GM06990 (cell line): ENCODE measurements at regions not wholly inside any gene's neighbourhood (a gene's known extent, or its start where the extent isn't known, plus 50 kb on each side); places are given as distances from the start of the nearest gene placed in this dataset.

Experiments
- DNase-seq: peaks from one replicate; pipeline ENCODE4 v3.0.0-alpha.2; 2011; ENCODE audit not compliant: insufficient read length; ENCODE audit errors: extremely low read depth
- H3K27me3 ChIP-seq: replicated peaks from 2 replicates; pipeline ENCODE4 v1.6.0; 2011; ENCODE audit warnings: low read length; ENCODE audit not compliant: control insufficient read depth, insufficient read depth
- H3K36me3 ChIP-seq: 2 replicates; pipeline ENCODE4 v1.5.1; 2011; ENCODE audit warnings: low read length; ENCODE audit not compliant: control insufficient read depth, insufficient read depth
- H3K4me3 ChIP-seq: replicated peaks from 2 replicates; pipeline ENCODE4 v1.5.1; 2011; ENCODE audit warnings: low read depth, mild to moderate bottlenecking, control low read depth, low read length
- CTCF ChIP-seq: IDR thresholded peaks from 2 replicates; pipeline ENCODE4 v1.5.1; 2011; ENCODE audit warnings: low read length, control low read depth, mild to moderate bottlenecking, inconsistent platforms; ENCODE audit not compliant: insufficient read depth, poor library complexity, severe bottlenecking

GRCh38 chr5:124873713-124874112 lies 127.3 kb upstream of the ZNF608 start:
- no peak for TF ChIP-seq CTCF
- DNase-seq, result no peak
- Histone ChIP-seq H3K4me3 (no peak overlapping the region), H3K36me3 (no peaks in the 10 kb centered on the region), H3K27me3 (no peaks in the 10 kb centered on the region)

GRCh38 chr5:124876566-124876965 lies 130.1 kb upstream of the ZNF608 start:
- Histone ChIP-seq H3K36me3 (no peaks in the 10 kb centered on the region), H3K4me3 (no peak overlapping the region), H3K27me3 (no peaks in the 10 kb centered on the region)
- TF ChIP-seq CTCF, result no peak
- no peak for DNase-seq

- no peaks in the 10 kb centered on the region for H3K36me3 ChIP-seq
Observed at GRCh38 chr5:124876983-124877382, 130.5 kb upstream of the ZNF608 start.

GRCh38 chr5:124877501-124878146 lies 131.2 kb upstream of the ZNF608 start:
- no peaks in the 10 kb centered on the region for H3K27me3 ChIP-seq
- TF ChIP-seq CTCF, result no peak
- DNase-seq, result no peak
- no peaks in the 10 kb centered on the region for H3K36me3 ChIP-seq
- no peak overlapping the region for H3K4me3 ChIP-seq

More at GRCh38 chr5:124876983-124877382, 130.5 kb upstream of the ZNF608 start:
- Histone ChIP-seq H3K27me3 (no peaks in the 10 kb centered on the region), H3K4me3 (no peak overlapping the region)
- DNase-seq, result no peak
- TF ChIP-seq CTCF, result no peak

GRCh38 chr5:124878583-124879342 lies 132.3 kb upstream of the ZNF608 start:
- Histone ChIP-seq H3K36me3 (no peaks in the 10 kb centered on the region), H3K27me3 (no peaks in the 10 kb centered on the region), H3K4me3 (no peak overlapping the region)
- no peak for TF ChIP-seq CTCF
- no peak for DNase-seq
